ENCODE measurements at regions not wholly inside any gene's neighbourhood (a gene's known extent, or its start where the extent isn't known, plus 50 kb on each side); places are given as distances from the start of the nearest gene placed in this dataset.
"Not testable (repeated sequence)": the region's sequence is repeated elsewhere in the genome, so short reads cannot be mapped to it uniquely, and the experiment has no call there.

- DNase-seq: no peak
Observed at GRCh38 chr10:2049560-2049959, 312.2 kb upstream of the ADARB2 start.

DNA sequence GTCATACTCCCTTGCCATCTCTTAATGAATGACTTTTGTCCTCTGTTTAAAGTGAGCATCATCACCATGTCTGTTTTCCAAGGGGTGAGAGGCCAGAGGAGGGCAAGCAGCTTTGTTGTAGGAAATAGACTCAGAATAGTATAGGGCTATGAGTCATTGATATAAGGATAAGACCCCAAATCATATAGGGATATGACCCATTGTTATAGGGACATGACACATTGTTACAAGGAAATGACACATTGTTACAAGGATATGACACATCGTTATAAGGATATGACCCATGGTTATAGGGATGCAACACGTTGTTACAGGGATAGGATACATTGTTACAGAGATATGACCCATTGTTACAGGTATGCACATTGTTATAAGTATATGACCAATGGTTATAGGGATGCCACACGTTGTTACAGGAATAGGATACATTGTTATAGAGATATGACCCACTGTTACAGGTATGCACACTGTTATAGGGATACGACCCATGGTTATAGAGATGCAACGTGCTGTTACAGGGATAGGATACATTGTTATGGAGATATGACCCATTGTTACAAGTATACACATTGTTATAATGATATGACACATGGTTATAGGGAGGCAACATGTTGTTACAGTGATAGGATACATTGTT is 311.1 kb upstream of the ADARB2 start:
- no peak for DNase-seq

DNA sequence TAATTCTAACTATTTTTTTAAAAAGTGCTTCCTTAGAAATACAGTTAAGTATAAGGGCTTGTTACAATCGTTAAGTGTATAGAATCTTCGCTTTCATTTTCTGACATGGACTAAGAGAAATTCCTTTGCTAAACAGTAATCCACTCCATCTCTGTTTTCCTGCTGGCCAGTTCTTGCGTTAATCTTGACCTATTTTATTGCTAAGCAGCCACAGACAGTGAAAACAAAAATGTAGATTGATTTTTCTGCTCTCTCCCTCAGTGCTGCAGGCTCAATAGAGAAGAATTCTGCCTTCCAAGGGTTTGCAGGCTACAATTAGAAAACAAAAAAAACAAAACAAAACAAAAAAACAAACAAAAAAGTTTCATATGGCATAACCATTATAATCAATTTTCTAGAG is 310.4 kb upstream of the ADARB2 start:
- DNase-seq: no peak

DNA sequence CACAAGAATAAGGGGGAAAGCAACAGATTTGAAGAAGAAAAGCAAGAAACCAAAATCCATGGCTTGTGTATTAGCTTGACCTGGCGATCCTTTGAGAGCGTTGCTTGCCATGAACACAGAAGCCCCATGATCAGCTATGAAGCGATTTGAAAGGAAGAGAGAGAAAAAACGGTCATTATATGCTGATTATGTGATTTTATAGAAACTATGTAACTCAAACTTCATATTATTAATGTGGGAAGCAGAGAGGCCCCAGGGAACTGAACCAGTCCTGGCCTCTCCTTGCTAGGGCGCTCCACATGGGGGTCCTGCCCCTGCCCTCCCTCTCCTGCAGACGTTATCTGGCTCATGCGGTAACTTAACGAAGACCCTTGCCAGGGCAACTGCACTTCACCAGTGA is 306.1 kb upstream of the ADARB2 start:
- DNase-seq: no peak

GRCh38 chr10:2038036-2038435 is 300.7 kb upstream of the ADARB2 start:
- DNase-seq: no peak

- DNase-seq: no peak
Observed at GRCh38 chr10:2037246-2037645, 299.9 kb upstream of the ADARB2 start.

DNA sequence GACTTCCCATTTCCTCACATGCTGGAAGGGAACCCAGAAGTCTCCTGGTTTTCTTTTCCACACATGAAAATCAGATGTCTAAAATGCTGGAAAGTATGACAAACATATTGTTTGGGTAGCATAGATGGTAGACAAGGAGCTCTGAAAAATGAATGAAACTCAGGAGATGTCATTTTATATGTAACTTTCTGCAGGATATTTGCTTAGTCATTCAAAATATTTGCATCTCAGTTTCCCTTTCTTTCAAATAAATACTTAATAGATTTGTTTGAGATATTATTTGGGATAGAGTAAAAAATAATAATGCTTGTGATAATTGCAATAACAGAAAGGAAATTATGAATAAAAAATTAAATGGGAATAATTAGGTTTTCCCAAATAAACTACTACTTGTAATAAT is 298.9 kb upstream of the ADARB2 start:
- DNase-seq: no peak

DNA sequence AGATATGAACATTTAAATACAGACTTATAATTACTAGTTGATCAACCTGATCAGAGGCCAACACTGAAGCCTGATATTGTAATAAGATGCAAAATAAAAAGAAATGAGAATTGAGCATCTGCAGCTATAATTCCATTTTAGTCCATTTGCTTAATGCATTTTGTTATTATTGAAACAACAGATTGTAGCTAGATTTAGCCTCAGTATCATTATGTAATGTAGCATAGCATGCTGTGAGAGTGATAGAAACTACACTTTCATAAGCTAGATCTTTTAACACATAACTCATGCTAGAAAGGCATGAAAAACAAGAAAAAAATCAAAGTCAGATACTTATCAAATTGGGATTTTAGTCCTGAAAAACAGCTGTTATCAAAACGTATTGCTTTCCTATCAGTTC is 292.7 kb upstream of the ADARB2 start:
- DNase-seq: peak in 1 of 2 donors; percentile 36

- peak in 1 of 2 donors; percentile 11 for DNase-seq
Observed at GRCh38 chr10:2026936-2027335, 289.6 kb upstream of the ADARB2 start.

- DNase-seq: not testable (repeated sequence)
Observed at GRCh38 chr10:2024750-2025149, 287.4 kb upstream of the ADARB2 start.

DNA sequence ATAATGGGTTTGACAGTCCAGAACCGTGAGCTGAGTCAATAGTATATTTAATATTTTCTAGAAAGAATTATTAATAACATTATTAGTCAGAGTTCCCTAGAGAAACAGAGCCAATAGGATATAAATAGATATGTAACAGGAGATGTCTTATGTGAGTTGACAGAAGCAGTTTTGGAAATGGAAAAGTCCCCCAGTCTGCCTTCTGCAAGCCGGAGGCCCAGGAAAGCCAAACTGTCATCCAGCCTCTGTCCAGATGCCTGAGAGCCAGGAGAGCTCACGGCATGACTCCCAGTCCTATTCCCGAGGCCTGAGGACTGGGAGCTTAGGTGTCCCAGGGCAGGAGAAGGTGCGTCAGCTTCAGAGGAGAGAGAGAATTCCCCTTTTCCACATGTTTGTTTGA is 286.4 kb upstream of the ADARB2 start:
- DNase-seq: no peak

- DNase-seq: no peak
Observed at GRCh38 chr10:2022401-2022800, 285.1 kb upstream of the ADARB2 start.

DNA sequence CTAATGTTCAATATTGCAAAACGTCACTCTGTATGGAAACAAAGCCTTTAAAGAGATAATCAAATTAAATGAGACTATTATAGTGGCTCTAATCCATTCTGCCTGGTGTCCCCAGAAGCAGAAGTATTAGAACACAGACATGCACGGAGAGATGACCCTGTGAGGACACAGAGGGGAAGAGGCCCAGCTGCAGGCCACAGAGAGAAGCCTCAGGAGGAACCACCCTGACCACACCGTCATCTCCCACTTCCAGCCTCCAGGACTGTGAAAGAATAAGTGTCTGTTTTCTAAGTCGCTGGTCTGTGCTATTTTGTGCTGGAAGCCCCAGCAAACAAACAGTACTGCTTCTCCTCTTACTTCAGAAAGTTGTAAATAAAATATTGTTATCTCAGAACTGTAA is 283.5 kb upstream of the ADARB2 start:
- no peak for DNase-seq

DNA sequence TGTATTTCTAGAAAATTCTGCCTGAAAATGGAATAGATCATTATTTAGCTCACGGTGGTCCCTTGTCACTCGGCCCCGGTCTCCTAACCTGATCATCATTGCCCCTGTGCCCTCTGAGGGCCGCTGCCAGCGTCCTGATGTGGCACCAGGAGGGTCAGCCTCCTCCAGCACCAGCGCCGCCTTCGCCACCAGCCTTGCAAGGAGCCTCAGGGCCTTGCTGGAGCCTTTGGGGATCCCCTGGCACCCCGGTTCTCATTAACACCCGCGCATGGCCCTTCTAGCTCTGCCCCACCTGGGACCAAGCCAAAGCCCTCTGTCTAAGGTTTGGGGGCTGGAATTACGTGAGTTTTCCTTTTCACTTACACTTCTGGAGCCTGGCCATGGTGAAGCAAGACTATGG is 282.5 kb upstream of the ADARB2 start:
- no peak for DNase-seq

DNA sequence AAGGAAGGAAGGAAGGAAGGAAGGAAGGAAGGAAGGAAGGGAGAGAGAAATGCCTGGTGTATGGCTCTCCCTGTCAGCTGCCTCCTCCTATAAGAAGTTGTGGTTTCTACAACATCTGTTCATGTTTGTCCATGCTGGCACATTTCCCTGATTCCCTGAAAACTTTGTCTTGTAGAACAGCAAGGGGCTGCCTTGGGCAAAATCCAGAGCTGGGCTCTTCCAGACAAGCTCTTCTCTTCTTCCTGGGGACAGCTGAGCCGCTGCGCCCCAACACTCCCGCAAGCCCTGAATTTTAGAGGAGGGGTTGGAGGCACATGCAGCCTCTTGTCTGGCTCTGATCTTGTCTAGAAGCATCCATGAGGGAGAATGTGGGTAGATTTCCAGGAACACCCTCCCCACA is 282.0 kb upstream of the ADARB2 start:
- no peak for DNase-seq

GRCh38 chr10:2014541-2014940 is 277.2 kb upstream of the ADARB2 start:
- DNase-seq: no peak

DNA sequence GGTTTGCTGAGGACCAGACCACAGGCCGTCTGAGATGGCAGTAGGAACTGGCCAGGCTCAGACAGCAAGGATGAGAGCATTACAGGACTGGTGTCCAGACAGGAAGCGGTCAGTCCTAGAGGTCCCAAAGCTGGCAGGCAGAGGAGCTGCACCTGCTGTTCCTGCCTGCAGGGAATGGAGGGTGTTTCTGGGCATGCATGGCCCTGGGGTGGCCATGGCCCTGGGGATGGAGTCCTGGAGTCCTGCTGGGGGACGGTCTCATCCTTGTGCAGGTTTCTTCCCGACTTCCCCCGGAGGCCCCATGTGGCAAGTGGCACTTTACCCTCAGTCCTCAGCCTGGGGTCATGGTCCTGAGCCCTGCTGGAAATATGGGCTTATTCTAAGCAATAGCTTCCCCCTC is 274.9 kb upstream of the ADARB2 start:
- no peak for DNase-seq

DNA sequence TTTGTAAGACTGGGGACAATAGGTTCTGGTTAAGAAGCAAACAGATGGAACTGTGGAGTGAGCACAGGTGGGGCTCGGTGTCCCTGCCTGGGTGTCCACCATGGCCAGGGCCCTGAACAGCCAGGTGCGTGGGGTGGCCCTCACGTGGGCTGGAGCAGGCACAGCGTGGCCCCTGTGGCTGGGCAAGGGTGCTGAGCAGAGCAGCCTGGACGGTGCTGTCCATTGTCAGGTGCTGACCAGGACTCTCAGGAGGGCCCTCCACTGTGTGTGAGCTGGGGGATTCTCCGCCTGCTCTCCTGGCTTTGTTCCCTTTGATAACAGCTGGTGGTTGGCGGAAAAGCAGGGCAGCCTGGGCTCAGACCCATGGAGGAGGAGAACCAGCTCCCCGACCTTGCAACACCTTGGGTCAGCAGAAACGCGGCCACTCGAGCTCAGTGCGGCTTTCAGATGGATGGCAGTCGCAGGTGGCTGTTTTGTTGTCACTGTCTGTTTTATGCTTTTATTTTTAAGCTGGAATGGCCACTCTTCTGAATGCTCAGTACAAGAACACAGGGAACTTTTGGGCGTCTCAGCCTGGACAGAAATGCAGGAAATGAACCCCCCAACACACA is 273.9 kb upstream of the ADARB2 start:
- DNase-seq: no peak

GRCh38 chr10:2005546-2005945 is 268.2 kb upstream of the ADARB2 start:
- DNase-seq: no peak

- DNase-seq: no peak
Observed at GRCh38 chr10:1992930-1993329, 255.6 kb upstream of the ADARB2 start.

DNA sequence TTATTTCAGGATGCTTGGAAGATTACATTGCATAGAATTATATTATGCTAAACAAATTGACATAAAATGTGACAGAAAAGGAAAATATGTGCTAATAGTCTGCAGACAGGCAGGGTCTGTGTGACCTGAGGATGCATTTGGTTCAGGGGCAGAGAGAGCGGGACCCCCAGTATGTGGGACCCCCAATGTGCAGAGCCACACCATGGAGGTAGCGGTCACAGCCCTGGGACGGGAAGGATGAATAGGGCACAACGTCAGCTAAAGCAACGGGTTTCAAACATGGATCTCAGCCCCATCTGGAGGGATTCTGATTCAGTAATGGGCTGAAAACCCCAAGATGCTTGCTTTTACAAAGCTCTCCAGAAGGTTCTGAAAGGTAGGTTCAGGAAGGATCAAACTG is 251.8 kb upstream of the ADARB2 start:
- DNase-seq: no peak

GRCh38 chr10:1981976-1982375 is 244.7 kb upstream of the ADARB2 start:
- no peak for DNase-seq

GRCh38 chr10:1980459-1980858 is 243.1 kb upstream of the ADARB2 start:
- no peak for DNase-seq

DNA sequence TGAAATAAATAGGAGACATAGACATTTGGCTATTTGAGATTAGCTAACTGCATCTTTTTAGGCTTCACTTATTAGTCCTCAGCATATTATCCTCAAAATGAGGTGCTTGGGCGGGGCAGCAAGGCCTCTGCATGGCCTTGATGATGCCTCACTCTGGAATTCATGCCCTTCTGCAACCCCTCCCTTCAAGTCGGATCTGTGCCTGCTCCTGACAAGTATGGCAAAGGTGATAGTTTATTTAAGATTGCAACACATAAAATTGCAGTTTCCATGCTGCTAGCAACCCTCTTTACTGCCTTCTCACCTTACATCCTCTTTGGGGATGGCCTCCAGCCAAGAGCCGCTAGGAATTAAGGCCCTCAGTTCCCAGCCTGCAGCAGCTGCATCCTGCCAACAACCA is 241.3 kb upstream of the ADARB2 start:
- DNase-seq: no peak

GRCh38 chr10:1977461-1977860 is 240.1 kb upstream of the ADARB2 start:
- no peak for DNase-seq
